ENCODE measurements at regions not wholly inside any gene's neighbourhood (a gene's known extent, or its start where the extent isn't known, plus 50 kb on each side); places are given as distances from the start of the nearest gene placed in this dataset.

DNA sequence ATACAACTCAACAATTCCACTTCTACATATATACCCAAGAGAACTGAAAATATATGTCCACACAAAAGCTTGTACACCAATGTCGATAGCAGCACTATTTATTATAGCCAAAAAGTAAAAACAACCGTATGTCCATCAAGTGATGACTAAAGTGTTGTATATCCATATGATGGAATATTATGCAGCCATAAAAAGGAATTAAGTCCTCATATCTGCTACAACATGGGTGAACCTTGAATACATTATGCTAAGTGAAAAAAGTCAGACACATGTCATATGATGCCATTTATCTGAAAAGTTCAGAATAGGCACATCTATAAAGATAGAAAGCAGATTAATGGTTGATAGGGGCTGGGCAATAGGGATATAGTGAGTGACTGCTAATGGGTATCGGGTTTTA lies 204.5 kb downstream of the KCNRG start:
- TF ChIP-seq, protein P1, sequence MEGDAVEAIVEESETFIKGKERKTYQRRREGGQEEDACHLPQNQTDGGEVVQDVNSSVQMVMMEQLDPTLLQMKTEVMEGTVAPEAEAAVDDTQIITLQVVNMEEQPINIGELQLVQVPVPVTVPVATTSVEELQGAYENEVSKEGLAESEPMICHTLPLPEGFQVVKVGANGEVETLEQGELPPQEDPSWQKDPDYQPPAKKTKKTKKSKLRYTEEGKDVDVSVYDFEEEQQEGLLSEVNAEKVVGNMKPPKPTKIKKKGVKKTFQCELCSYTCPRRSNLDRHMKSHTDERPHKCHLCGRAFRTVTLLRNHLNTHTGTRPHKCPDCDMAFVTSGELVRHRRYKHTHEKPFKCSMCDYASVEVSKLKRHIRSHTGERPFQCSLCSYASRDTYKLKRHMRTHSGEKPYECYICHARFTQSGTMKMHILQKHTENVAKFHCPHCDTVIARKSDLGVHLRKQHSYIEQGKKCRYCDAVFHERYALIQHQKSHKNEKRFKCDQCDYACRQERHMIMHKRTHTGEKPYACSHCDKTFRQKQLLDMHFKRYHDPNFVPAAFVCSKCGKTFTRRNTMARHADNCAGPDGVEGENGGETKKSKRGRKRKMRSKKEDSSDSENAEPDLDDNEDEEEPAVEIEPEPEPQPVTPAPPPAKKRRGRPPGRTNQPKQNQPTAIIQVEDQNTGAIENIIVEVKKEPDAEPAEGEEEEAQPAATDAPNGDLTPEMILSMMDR (IDR thresholded peaks at IDR 0.05; ENCODE audit: insufficient read depth, low read length, poor library complexity, severe bottlenecking), result no peak
- no peak for TF ChIP-seq EZH2phosphoT487 (conservative IDR thresholded peaks at IDR 0.05; ENCODE audit: low read length)

All from SU-DHL-6 (cell line).